PFSK-1 (cell line): ENCODE measurements at regions not wholly inside any gene's neighbourhood (a gene's known extent, or its start where the extent isn't known, plus 50 kb on each side); places are given as distances from the start of the nearest gene placed in this dataset.

Experiments
- FOXP2 ChIP-seq: optimal IDR thresholded peaks from 2 replicates; pipeline ENCODE3; 2011; ENCODE audit warnings: borderline replicate concordance, control low read depth, inconsistent platforms; ENCODE audit not compliant: insufficient read depth; ENCODE audit errors: extremely low read length, extremely low read depth
- POLR2AphosphoS5 ChIP-seq: IDR thresholded peaks from 2 replicates; pipeline ENCODE4 v1.6.1; 2012; ENCODE audit warnings: low read depth, mild to moderate bottlenecking, control low read depth, low read length, moderate library complexity
- REST ChIP-seq, 2 experiments: IDR thresholded peaks; 2 replicates each; pipeline versions ENCODE4 v1.6.1 to v1.8.0; 2011 to 2012; ENCODE audit warnings: low read depth in 2 of 2, low read length in 2 of 2, control low read depth in 1 of 2, inconsistent platforms in 1 of 2, mild to moderate bottlenecking in 1 of 2, moderate library complexity in 1 of 2; ENCODE audit not compliant: insufficient read depth in 1 of 2
- SIN3A ChIP-seq: IDR thresholded peaks from 2 replicates; pipeline ENCODE4 v1.6.1; 2012; ENCODE audit warnings: mild to moderate bottlenecking, low read length, moderate library complexity, borderline replicate concordance; ENCODE audit not compliant: insufficient read depth
- TAF1 ChIP-seq: IDR thresholded peaks from 2 replicates; pipeline ENCODE4 v1.6.1; 2012; ENCODE audit warnings: low read length, control low read depth, borderline replicate concordance; ENCODE audit not compliant: insufficient read depth

GRCh38 chr11:33492596-33492995, 208.0 kb downstream of the C11orf91 start:
- TF ChIP-seq TAF1 (no peak), SIN3A (no peak), FOXP2 (no peak), POLR2AphosphoS5 (no peak), REST (IDR thresholded peaks at IDR 0.05; ENCODE audit: insufficient read depth in 1 of 2, low read depth in 2 of 2, low read length in 2 of 2) (no peak)

- no peak for TF ChIP-seq FOXP2
- no peak for TF ChIP-seq REST (IDR thresholded peaks at IDR 0.05; ENCODE audit: insufficient read depth in 1 of 2, low read depth in 2 of 2, low read length in 2 of 2)
- TF ChIP-seq TAF1: no peak
- no peak for TF ChIP-seq SIN3A
- TF ChIP-seq POLR2AphosphoS5: no peak
These were observed 209.7 kb downstream of the C11orf91 start for GRCh38 chr11:33490842-33491370.

GRCh38 chr11:33488971-33489370, 211.7 kb downstream of the C11orf91 start:
- TF ChIP-seq SIN3A: no peak
- no peak for TF ChIP-seq REST (IDR thresholded peaks at IDR 0.05; ENCODE audit: insufficient read depth in 1 of 2, low read depth in 2 of 2, low read length in 2 of 2)
- no peak for TF ChIP-seq FOXP2
- no peak for TF ChIP-seq POLR2AphosphoS5
- no peak for TF ChIP-seq TAF1

GRCh38 chr11:33480626-33481025, 220.0 kb downstream of the C11orf91 start:
- no peak for TF ChIP-seq SIN3A
- TF ChIP-seq TAF1: no peak
- TF ChIP-seq REST (IDR thresholded peaks at IDR 0.05; ENCODE audit: insufficient read depth in 1 of 2, low read depth in 2 of 2, low read length in 2 of 2): no peak
- no peak for TF ChIP-seq FOXP2
- TF ChIP-seq POLR2AphosphoS5: no peak

- no peak for TF ChIP-seq FOXP2
- no peak for TF ChIP-seq TAF1
- TF ChIP-seq REST (IDR thresholded peaks at IDR 0.05; ENCODE audit: insufficient read depth in 1 of 2, low read depth in 2 of 2, low read length in 2 of 2): no peak
- no peak for TF ChIP-seq POLR2AphosphoS5
- TF ChIP-seq SIN3A: no peak
These were observed 221.4 kb downstream of the C11orf91 start for GRCh38 chr11:33479231-33479630.
